ENCODE measurements at regions not wholly inside any gene's neighbourhood (a gene's known extent, or its start where the extent isn't known, plus 50 kb on each side); places are given as distances from the start of the nearest gene placed in this dataset.

DNA sequence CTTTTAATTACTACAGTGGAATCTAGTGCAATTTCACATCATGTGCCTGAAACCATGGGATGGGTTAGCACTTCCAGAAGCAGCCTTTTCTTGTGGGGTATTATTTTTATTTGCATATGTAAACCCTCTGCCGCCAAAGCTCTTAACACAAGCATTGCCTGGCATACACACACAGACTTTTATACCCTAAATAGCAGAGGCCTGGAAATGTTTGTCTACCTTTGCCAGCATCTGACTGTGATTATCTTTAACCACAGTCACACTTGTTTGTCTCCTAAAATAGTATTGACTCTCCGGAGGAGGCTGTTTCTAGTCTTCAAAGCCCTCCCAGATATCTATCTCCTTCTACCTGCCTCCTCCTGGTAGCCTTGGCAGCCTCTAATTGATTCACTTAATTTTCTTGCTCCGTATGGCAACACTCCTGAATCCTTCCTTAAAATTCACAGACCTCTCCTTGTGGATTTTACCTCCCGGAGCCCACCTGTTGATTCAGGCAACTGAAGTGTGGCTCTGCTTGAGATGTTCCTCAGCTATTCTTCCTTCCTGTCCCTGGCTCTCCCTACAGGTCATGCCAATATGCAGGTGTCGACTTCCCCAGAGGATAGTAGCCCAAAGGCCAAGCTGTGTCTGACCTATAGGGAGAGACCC lies 127.1 kb upstream of the UMPS start:
- Histone ChIP-seq H3K27ac (no peak overlapping the region), H3K9me3 (ENCODE audit: control insufficient read depth, low read length) (no peaks in the 10 kb centered on the region), H3K27me3 (ENCODE audit: control insufficient read depth, insufficient read depth, low read length) (no peaks in the 10 kb centered on the region), H3K9ac (no peak overlapping the region), H3K4me3 (ENCODE audit: low read depth, low read length) (no peak overlapping the region), H3K36me3 (ENCODE audit: control insufficient read depth, insufficient read depth, low read length) (peaks cover 2% of the 10 kb centered on the region), H2AFZ (no peak overlapping the region), H3K4me2 (ENCODE audit: low read length) (no peak overlapping the region), H3K4me1 (peaks cover 6% of the 10 kb centered on the region), H3K79me2 (peaks cover 7% of the 10 kb centered on the region)
- TF ChIP-seq, protein P1, sequence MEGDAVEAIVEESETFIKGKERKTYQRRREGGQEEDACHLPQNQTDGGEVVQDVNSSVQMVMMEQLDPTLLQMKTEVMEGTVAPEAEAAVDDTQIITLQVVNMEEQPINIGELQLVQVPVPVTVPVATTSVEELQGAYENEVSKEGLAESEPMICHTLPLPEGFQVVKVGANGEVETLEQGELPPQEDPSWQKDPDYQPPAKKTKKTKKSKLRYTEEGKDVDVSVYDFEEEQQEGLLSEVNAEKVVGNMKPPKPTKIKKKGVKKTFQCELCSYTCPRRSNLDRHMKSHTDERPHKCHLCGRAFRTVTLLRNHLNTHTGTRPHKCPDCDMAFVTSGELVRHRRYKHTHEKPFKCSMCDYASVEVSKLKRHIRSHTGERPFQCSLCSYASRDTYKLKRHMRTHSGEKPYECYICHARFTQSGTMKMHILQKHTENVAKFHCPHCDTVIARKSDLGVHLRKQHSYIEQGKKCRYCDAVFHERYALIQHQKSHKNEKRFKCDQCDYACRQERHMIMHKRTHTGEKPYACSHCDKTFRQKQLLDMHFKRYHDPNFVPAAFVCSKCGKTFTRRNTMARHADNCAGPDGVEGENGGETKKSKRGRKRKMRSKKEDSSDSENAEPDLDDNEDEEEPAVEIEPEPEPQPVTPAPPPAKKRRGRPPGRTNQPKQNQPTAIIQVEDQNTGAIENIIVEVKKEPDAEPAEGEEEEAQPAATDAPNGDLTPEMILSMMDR (IDR thresholded peaks at IDR 0.05), result no peak

DNA sequence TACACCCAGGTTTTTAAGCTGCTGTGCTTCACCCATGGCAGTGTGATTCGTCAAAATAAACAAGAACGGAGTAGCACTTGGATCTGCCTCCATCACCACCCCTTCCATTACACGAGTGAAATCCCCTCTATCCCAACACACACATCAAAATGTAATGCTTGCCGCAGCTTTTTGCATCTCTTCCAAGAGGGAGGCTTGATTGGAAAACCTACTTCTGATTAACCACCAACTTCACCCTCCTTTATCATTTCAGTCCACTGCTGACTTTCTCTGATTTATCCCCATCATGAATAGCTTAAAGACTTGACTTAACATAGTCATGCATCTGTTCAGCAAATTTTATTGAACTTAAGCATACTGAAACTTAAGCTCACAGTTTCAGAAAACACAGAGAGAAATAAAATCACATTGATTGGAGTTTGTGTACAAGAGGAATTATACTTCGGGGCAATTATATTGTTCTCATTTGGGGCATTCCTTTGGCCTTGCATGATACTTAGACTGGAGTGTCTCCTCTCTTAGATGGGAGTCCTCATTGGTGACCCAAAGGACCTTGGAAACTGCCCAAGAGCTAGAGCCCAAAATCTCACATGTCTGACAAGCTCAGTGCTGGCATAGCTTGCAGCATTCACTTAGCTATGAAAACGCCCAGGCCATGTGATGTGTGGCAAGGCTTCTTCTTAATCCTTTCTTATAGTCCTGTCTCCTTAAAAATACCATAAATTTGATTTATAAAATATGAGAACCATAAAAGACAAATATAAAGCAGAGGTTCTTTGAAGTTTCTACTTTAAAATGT lies 124.3 kb upstream of the UMPS start:
- H3K27me3 ChIP-seq (ENCODE audit: control insufficient read depth, insufficient read depth, low read length), result no peaks in the 10 kb centered on the region
- no peak overlapping the region for H3K4me3 ChIP-seq (ENCODE audit: low read depth, low read length)
- H3K9me3 ChIP-seq (ENCODE audit: control insufficient read depth, low read length), result no peaks in the 10 kb centered on the region
- peaks cover 2% of the 10 kb centered on the region for H3K4me1 ChIP-seq
- H3K36me3 ChIP-seq (ENCODE audit: control insufficient read depth, insufficient read depth, low read length), result peaks cover 2% of the 10 kb centered on the region
- H2AFZ ChIP-seq, result no peak overlapping the region
- H3K4me2 ChIP-seq (ENCODE audit: low read length), result no peak overlapping the region
- no peak overlapping the region for H3K9ac ChIP-seq
- H3K79me2 ChIP-seq, result peaks cover 9% of the 10 kb centered on the region
- H3K27ac ChIP-seq, result no peak overlapping the region
- TF ChIP-seq, protein P1 (IDR thresholded peaks at IDR 0.05), result no peak

DNA sequence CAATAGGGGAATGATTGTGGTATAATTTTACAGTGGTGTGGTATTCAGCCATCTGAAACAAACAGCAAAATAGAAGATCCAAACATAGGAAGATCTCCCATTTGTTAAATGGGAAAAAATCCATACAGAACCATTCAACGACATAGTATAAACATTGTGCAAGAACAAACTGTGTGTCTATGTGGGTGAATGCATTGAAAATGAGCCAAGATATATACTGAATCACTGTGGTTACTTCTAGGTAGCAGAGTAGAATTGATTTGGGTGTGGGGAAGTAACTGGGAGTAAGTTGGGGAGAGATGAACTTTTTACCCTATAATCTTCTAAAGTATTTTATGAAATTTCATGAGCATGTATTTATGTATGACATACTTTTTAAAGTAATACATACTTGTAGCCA lies 123.1 kb upstream of the UMPS start:
- no peak overlapping the region for H3K9ac ChIP-seq
- peaks cover 2% of the 10 kb centered on the region for H3K36me3 ChIP-seq (ENCODE audit: control insufficient read depth, insufficient read depth, low read length)
- H3K79me2 ChIP-seq, result peaks cover 9% of the 10 kb centered on the region
- H3K27ac ChIP-seq, result no peak overlapping the region
- TF ChIP-seq, protein P1 (IDR thresholded peaks at IDR 0.05), result no peak
- no peaks in the 10 kb centered on the region for H3K27me3 ChIP-seq (ENCODE audit: control insufficient read depth, insufficient read depth, low read length)
- H3K9me3 ChIP-seq (ENCODE audit: control insufficient read depth, low read length), result no peaks in the 10 kb centered on the region
- H3K4me2 ChIP-seq (ENCODE audit: low read length), result no peak overlapping the region
- no peak overlapping the region for H3K4me3 ChIP-seq (ENCODE audit: low read depth, low read length)
- H2AFZ ChIP-seq, result no peak overlapping the region
- no peaks in the 10 kb centered on the region for H3K4me1 ChIP-seq

DNA sequence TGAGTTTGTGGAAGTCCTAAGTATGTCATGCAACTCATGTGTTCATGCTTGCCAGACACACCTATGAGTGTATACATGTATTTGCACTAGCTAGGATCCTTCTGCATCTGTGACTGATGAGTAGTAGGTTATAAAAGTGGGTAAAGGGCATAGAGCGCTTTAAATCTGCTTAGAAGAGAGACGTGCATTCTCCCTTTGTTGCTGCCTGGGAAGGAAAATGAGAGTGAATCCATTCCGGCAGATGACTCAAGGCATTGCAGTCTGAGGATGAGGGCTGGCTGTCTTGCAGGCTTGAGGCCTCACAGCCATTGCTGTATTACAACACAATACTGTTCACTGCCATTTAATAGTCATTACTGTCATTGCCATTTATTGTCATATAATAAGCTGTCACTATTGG lies 120.8 kb upstream of the UMPS start:
- Histone ChIP-seq H3K4me1 (no peaks in the 10 kb centered on the region), H3K79me2 (peaks cover 5% of the 10 kb centered on the region), H3K4me3 (ENCODE audit: low read depth, low read length) (no peak overlapping the region), H3K9me3 (ENCODE audit: control insufficient read depth, low read length) (no peaks in the 10 kb centered on the region), H2AFZ (no peak overlapping the region), H3K9ac (no peak overlapping the region), H3K36me3 (ENCODE audit: control insufficient read depth, insufficient read depth, low read length) (peaks cover 2% of the 10 kb centered on the region), H3K4me2 (ENCODE audit: low read length) (no peak overlapping the region), H3K27ac (no peak overlapping the region), H3K27me3 (ENCODE audit: control insufficient read depth, insufficient read depth, low read length) (no peaks in the 10 kb centered on the region)
- TF ChIP-seq, protein P1 (IDR thresholded peaks at IDR 0.05), result no peak

All from parathyroid adenoma (tissue), 2 donors.